ENCODE measurements at regions not wholly inside any gene's neighbourhood (a gene's known extent, or its start where the extent isn't known, plus 50 kb on each side); places are given as distances from the start of the nearest gene placed in this dataset.
"Not testable (repeated sequence)": the region's sequence is repeated elsewhere in the genome, so short reads cannot be mapped to it uniquely, and the experiment has no call there.

- no peak for DNase-seq
Measured at GRCh38 chr5:8828596-8829322, 717.1 kb downstream of the SEMA5A start.

- DNase-seq = no peak
Measured at GRCh38 chr5:8829323-8830029, 716.4 kb downstream of the SEMA5A start.

- no peak for DNase-seq
Measured at GRCh38 chr5:8831251-8831650, 714.6 kb downstream of the SEMA5A start.

- no peak for DNase-seq
Measured at GRCh38 chr5:8831854-8832253, 714.0 kb downstream of the SEMA5A start.

- no peak for DNase-seq
Measured at GRCh38 chr5:8839361-8840055, 706.4 kb downstream of the SEMA5A start.

GRCh38 chr5:8840237-8840636 is 705.6 kb downstream of the SEMA5A start:
- no peak for DNase-seq

GRCh38 chr5:8840746-8841145 is 705.1 kb downstream of the SEMA5A start:
- DNase-seq = not testable (repeated sequence)

- no peak for DNase-seq
Measured at GRCh38 chr5:8842971-8843551, 702.8 kb downstream of the SEMA5A start.

- DNase-seq = no peak
Measured at GRCh38 chr5:8843771-8844170, 702.1 kb downstream of the SEMA5A start.

- no peak for DNase-seq
Measured at GRCh38 chr5:8844206-8844605, 701.7 kb downstream of the SEMA5A start.

GRCh38 chr5:8844847-8845246 is 701.0 kb downstream of the SEMA5A start:
- DNase-seq = no peak

GRCh38 chr5:8845296-8845695 is 700.6 kb downstream of the SEMA5A start:
- no peak for DNase-seq

- DNase-seq = no peak
Measured at GRCh38 chr5:8848366-8848765, 697.5 kb downstream of the SEMA5A start.

- DNase-seq = no peak
Measured at GRCh38 chr5:8848997-8849594, 696.8 kb downstream of the SEMA5A start.

GRCh38 chr5:8851101-8851500 is 694.8 kb downstream of the SEMA5A start:
- no peak for DNase-seq

GRCh38 chr5:8857051-8857450 is 688.8 kb downstream of the SEMA5A start:
- no peak for DNase-seq

GRCh38 chr5:8861764-8862163 is 684.1 kb downstream of the SEMA5A start:
- DNase-seq = no peak

- DNase-seq = no peak
Measured at GRCh38 chr5:8864053-8864452, 681.8 kb downstream of the SEMA5A start.

- DNase-seq = no peak
Measured at GRCh38 chr5:8865266-8865665, 680.6 kb downstream of the SEMA5A start.

- DNase-seq = no peak
Measured at GRCh38 chr5:8865686-8866374, 680.0 kb downstream of the SEMA5A start.

GRCh38 chr5:8868283-8868682 is 677.6 kb downstream of the SEMA5A start:
- DNase-seq = no peak

- no peak for DNase-seq
Measured at GRCh38 chr5:8869932-8870331, 675.9 kb downstream of the SEMA5A start.
